T-helper 2 cell (primary cell): ENCODE measurements at regions not wholly inside any gene's neighbourhood (a gene's known extent, or its start where the extent isn't known, plus 50 kb on each side); places are given as distances from the start of the nearest gene placed in this dataset.

Experiments
- DNase-seq, 5 experiments: peaks; one replicate each; pipeline versions ENCODE4 v3.0.0 to v3.0.0-alpha.2; 2012 to 2022

DNA sequence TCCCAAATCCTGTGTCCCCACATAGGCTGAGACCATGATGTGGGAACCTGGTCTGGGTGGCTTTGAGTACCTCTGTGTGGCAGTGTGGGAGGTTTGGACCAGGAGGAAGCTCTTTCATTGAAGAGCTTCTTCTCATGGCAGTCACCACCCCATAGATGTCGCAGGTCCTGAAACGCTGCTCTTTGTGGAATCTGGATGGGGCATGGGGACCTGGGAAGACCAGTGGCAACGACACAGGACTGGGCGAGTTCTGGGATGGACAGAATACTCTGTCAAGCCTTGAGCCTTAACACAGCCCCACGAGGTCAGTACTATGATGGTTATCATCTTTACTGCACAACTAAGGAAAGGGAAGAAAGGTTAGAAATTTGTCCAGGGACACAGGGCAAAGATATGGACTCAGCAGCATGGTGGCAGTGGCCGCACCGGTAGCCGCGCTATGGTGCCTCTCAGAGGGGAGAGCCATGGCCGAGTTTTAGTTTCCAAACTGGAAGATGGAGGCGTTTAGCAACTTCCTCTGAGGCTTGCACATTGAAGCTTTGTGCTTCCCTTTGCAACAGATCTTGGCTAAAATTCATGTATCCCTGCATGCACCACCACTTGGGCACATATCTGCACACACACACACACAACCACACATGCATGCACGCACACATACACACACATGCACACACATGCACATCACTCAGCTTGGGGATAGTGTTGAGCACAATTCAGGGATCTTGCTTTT, 117.7 kb upstream of the C1orf174 start:
- no peak for DNase-seq

DNA sequence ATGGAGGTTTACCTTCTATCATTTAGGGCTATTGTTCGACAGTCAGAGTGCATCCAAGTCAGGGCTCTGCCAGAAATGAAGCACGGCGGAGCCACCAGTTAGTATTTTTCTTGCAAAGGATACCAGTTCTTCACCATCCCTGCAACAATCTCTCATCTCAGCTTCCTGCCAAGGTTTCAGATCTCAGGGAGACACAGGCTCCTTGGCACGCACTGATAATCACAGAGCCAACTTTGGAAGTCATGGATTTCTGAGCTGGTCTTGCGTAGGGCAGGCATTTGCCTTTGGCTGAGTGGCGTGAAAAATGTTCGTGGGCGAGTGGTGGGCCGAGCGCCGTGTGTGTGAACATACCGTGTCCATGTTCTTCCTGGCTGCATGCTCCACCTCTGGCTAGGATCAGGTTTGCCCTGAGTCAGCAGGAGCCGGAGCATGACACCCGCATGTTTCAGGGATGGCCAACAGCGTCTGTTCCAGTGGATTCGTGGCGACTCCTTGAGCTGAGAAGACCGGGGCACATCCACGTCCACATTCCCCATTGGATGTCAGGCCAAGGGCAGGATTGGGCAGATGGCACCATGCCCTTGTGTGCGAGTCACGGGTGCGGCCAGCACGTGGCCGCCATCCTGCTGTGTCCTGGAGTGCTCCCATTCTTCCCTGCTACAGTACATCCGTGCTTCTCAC, 118.5 kb upstream of the C1orf174 start:
- DNase-seq: no peak

DNA sequence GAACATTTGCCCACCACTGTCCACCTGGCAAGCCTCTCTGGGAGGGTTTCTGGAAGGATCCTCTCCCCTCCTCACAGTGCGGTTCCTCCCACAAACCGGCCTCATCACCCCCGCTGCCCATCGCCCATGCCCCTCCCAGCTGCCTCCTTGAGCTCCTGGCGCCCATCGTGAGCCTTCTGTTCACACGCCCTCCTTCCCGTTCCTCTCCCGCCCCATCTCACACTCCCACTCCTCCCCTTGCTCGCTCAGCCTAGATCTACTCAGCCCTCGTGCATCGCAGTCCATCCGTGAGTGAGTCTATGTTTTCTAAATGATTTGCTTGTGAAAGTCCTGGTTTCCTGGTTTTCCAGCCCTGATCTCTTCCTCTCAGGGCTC, 119.1 kb upstream of the C1orf174 start:
- no peak for DNase-seq

DNA sequence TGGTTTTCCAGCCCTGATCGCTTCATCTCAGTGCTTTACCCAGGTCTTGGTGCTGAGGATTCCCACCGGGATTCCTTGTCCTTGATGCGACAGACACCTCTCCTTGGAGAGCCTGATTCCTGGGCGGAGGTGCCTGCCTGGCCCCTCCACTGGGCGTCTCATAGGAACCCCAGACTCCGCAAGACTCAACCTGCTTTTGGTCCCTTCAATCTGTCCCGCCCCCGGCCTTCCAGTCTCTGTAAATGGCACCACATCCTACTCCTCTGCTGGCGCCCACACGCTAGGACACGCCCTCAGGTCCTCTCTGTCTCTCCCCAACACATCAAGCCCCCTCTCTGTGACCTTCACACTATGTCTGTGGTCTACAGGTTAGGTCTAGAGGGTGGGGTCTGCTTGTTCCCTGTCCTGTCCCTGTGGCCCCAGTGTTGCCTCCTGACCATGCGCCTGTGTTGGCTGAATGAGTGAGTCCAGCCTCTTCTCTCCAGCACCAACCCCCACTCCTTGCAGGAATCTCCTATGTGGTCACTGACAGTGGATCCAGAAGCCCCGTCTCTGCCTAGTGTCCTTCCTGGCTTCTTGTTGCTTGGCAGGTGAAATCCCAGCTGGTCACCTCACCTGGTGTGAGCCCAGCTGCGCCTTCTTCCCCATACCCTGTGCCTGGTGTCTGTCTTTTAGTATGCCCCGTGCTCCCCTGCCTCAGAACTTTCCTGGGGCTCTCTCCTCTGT, 119.7 kb upstream of the C1orf174 start:
- DNase-seq: no peak

DNA sequence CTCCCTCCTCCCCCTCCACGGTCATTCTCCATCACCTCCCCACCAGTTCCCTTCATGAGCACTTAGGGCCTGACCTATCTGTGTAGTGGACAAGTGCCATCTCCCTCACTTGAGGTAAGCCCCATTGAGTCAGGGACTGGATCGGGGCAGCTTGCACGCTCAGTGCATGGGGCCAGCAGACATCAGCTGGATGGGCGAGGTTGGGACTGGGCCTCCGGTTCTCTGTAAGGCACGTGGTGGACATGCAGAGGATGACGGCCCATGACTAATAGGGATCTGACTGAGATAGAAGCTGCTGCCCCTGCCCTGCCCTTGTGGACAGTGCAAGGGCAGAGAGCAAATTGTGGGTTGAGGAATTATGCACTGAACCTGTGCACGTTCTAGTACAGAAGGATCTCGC, 120.4 kb upstream of the C1orf174 start:
- DNase-seq: no peak

DNA sequence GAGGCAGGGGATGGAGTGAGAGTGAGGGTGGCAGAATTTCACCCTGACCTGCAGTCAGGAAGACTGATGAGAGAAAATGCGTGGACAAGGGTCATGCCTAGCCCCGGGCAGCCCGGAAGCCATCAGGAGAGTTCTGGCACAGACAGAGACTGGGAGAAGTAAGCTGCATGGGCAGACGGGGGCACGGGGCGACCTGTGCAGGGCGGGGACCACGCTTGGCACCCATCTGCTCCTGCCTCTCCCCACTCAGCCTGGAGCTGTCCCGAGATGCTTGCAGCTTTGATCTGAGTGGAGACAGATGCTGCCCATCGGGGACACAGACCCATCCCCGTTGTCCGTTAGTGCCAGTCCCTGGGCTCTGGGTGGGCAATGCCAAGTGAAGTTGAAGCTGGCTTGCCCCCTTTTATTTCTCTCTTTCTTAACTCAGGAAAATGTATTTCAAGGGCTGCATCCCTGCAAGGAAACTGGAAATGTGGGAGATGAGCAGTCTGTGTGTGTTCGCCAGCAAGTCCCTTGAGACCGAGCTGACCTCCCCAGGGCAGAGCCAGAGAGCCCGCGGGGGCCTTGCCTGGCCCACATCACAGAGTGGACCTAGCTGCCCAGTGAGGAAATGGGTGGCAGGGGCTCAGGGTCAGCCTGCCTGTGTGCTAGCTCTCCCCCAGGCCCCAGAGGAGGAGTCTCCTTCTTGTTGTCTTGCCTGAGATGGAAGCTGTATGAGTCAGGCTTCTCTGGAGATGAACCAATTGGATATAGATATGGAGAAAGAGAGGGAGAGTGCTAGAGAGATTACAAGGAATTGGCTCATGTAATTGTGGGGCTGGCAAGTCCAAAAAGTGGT, 121.3 kb upstream of the C1orf174 start:
- DNase-seq: no peak

DNA sequence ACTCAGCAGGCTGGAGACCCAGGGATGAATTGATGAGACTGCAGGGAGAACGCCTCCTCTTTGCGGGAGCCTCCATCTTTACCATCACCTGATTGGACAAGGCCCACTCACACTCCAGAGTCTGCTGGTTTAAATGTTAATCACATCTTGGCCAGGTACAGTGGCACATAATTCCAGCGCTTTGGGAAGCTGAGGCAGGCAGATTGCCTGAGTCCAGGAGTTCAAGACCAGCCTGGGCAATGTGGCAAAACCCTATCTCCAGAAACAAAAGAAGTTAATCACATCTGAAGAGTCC, 121.8 kb upstream of the C1orf174 start:
- DNase-seq: no peak

DNA sequence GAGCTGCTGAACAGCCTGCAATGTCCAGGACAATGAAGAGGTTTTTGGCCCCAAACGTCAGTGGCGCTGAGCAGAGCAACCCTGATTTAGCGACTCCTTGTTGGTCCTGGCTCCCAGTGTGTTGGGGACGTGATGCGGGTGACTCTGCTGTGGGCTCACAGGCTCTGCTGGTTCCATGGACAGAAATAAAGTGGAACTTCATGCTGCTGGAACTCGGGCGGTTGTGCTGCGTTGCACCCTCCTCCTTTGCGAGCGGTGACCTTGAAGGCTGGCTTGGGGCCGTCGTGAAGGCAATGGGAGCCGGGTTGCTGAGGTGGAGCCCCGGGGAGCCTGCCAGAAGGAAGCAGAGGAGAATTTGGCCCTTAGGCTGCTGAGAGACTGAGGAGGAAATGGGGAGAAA, 122.6 kb upstream of the C1orf174 start:
- no peak for DNase-seq

DNA sequence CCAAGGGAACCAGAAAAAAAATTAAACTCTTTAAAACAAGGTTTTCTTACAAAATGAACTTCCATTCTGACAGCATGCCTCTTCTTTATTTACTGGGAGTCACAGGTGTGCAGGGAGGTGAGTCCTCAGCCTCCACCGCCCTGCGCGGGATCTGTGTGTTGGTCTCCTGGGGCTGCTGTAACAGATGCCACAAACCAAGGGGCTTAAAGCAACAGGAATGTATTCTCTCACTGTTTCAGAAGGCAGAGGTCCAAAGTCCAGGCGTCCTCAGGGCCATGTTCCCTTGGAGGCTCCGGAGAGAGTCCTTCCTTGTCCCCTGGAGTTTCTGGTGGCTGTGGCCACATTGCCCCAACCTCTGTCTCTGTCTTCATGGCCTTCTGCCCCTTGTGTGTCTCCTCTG, 123.6 kb upstream of the C1orf174 start:
- DNase-seq: no peak

DNA sequence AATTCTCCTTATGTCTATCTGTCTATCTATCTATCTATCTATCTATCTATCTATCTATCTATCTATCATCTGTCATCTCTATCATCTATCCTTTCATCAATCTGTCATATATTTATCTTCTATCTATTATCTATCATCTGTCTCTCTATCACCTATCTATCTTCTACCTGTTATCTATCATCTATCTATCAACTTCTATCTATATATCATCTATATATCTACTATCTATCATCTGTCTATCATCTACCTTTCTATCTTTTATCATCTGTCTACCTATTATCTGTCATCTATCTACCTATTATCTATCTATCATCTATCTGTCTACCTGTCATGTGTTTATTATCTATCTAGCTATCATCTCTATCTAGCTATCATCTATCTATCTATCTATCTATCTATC, 124.7 kb upstream of the C1orf174 start:
- DNase-seq: no peak

DNA sequence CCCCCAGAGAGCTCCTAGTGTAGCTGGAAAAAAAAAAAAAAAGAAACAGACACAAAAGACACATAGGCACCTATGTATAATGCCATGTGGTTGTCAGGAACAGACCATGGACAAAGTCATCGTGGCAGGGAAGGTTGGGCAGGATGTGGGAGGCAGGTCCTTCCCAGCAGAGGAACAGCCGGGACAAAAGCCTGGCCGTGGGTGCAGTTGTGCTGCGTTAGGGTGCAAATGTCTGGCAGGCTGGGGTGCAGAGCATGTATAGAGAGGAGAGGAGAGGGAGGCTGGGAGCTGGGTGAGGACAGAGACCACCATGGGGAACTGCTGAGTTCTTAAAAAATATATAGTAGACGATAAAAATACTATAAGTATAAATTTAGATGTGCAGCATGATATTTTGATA, 125.7 kb upstream of the C1orf174 start:
- DNase-seq: no peak

DNA sequence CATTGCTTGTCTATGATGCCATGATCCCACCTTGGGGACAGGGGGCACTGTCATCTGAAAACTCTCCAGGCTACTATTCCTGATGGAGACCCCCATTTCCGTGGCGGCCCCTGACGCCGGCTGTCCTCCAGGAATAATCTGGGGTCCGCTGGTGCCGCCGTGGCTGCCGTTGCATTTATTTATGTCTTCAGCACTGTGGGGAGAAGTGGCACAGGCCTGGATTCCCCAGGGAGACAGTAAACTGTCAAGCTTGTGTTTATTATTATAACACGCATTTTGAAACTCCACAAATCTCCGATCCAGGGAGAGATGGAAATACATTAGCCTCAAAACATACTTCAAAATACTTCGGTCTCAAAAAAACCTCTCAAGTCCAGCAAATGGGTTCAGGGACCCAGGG, 126.9 kb upstream of the C1orf174 start:
- no peak for DNase-seq

DNA sequence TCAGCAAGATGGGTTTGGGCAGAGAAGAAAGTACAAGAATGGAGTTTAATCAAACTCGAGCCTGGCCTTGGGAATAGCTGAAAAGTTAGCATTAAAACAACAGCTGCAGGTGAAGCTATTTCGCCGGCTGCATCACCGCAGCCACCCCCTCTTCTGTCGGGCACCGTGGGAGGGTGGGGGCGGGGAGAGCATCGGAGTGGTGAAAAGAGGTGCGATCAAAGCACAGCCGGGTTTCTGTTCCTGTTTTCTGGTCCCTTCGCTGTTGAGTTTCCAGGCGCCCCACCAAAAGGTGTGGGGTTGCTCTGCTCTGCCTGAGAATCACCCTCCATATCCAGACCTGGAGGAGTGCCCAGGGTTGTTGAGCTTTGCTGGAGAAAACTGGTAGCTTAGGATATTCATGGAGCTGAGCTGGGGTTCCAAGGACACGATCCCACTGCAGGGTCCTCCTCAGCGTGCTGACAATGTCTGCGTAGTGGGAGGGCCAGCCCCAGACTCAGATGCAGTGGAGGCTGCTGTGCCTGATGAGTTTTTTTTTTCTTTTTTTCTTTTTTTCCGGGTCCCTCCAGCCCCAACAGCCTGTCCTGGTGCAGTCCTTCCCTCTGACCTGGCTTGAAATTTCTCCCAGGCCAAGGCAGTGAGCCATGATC, 127.5 kb upstream of the C1orf174 start:
- DNase-seq: no peak

DNA sequence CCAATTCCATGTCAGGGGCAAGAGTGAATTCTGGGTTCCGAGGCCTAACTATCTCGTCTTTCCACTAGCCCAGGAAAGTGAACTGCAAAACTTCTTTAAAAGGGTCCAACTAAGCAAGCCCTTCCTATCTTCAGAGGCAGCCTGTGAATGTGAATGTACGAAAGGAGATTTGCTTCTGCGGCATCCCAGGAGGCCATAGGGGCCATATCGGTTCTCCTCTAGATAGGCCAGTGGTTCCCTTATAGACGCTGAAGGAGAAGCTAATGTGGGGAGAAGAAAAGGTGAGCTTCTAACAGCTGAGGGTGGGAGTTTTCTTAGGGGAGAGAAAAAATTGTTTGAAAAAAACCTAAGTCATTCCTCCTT, 128.0 kb upstream of the C1orf174 start:
- no peak for DNase-seq

DNA sequence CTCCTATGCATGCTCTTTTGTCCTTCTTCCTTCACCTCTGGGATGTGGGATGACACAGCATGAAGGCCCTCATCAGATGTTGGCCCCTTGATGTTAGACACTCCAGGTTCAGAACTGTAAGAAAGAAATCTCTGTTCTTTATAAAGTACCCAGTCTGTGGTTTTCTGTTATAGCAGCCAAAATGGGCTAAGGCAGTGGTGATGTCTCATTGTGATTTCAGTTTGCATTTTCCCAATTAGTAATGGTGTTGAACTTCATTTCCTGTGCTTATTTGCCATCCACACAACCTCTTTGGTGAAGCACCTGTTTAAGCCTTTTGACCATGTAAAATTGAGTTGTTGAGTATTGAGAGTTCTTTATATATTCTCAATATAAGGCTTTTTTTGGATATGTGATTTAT, 129.3 kb upstream of the C1orf174 start:
- DNase-seq: no peak

DNA sequence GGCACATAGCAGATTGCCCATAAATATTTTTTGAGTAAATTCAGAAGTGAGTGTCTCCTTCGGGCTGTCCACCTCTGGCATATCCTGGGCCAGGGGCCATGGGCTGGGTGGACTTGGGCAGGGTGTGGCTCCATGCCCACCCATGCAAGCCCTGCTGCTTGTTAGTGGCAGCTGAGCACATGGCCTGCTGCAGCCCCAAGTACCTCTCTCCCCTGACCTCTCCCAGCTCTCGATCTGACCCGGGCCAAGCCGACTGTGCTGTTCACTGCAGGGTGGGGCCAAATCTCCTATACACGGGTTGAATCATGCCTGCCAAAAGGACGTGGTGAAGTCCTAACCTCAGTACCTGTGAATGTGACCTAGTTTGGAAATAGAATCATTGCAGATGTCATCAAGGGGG, 132.5 kb upstream of the C1orf174 start:
- no peak for DNase-seq

DNA sequence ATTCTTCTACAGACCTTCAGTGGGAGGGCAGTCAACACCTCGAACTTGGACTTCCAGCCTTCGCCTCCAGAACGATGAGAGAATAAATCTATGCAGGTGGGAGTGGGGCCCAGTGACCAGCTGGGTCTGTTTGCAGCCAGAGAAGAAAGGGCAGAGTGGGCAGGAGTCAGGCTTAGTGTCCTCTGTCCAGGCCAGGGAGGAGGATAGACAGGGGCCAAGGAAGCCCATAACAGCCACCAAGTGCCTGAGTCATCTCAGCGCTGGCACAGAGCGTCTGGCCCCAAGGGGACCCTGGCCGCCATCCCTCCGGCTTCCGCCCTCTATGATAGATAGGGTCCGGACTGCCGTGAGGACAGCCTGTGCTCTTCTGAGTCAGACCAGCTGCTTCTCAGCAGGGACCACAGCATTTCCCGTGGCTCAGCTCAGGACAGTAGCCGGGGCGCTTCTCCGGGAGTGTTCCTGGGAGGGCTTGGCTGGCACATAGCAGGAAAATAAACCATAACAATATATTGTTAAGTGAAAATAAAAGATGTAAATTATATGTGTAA, 133.1 kb upstream of the C1orf174 start:
- DNase-seq: no peak

DNA sequence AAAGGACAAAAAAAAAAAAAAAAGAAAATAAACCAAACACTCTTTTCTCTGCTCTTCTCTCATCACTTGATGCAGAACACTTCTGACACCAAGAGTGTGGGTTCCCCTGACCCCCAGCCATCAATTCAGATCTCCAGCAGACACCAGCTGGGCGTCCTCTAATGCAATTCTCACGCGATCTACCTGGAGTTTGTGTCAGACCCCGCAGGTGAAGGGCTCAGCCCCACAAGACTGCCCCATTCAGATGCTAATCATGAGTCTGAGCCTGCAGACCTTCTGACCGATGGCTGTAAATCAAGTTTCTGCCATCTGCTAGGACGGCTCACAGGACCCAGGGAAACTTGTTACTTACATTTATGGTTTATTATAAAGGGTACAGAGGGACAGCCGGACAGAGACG, 133.6 kb upstream of the C1orf174 start:
- no peak for DNase-seq

DNA sequence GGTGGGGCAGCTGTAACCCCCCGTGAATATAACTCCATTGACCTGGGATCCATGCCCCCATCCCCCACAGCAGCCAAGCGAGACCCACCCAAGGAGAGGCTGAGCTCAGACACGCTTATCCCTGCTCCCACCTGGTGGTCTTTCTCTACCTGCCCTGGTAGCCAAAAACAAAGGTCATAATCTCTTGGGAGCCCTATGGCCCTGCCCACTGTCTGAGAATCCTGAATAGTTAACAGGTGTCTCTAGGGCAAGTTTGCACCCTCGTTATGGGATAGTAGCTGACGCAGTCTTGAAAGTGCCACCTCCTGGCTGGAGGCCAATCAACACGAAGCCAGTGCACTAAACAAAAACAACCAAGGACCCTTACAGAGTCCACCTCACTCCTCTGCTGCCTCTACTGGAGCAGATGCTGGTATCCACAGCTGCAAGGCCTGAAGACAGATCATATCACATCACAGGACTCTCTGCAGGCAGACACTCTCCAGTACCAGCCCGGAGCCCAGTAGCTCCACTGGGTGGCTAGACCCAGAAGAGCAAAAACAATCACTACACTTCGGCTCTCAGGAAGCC, 134.3 kb upstream of the C1orf174 start:
- no peak for DNase-seq

DNA sequence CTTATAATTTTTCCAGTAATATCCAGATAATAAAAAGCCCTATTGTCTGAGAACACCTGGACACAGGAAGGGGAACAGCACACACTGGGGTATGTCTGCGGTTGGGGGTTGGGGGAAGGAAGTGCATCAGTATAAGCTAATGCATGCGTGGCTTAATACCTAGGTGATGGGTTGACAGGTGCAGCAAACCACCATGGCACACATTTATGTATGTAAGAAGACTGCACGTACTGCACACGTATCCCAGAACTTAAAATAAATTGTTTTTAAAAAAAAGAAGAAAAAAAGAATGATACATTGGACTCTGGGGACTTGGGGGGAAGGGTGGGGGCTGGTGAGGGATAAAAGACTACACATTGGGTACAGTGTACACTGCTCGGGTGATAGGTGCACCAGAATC, 144.9 kb upstream of the C1orf174 start:
- no peak for DNase-seq

DNA sequence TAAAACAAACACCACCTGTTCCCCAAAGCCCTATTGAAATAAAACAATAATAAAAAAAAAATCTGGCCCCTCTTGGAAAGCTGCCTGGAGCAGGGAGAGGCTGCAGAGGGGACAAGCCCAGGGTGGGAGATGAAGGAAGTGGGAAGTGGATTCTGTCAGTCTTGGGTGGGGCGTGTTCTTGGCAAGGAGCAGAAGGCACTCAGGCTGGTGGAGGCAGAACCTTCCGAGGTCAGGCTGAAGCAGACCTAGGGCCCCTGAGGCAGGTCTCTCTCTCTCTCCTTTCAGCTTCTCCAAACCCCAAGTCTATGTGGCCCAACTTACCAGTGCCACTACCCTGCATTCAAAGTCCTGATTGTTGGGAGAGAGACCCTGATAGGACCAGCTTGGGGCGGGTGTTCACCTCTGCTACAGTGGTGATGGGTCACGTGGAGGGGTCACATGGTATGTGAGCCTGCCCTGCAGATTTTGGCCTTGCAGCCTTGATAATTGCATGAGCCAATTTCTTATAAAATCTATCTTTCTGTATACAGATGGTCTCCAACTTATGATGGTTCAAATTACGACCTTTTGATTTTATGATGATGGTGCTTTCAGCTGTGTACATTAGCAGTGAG, 145.4 kb upstream of the C1orf174 start:
- DNase-seq: no peak
